GM12875 (cell line): ENCODE measurements at regions not wholly inside any gene's neighbourhood (a gene's known extent, or its start where the extent isn't known, plus 50 kb on each side); places are given as distances from the start of the nearest gene placed in this dataset.

Experiments used
- H3K4me3 ChIP-seq: one replicate; pipeline ENCODE4 v1.5.1; 2011; ENCODE audit warnings: low read depth, low read length, control low read depth
- CTCF ChIP-seq: IDR thresholded peaks from 2 replicates; pipeline ENCODE4 v1.5.1; 2011; ENCODE audit warnings: low read depth, mild to moderate bottlenecking, control low read depth, inconsistent platforms, low read length, moderate library complexity, borderline replicate concordance; ENCODE audit not compliant: insufficient read depth

GRCh38 chr1:213738658-213739057 is 249.1 kb upstream of the PROX1 start:
- no peak for TF ChIP-seq CTCF
- no peak overlapping the region for H3K4me3 ChIP-seq

GRCh38 chr1:213742992-213743391 is 244.8 kb upstream of the PROX1 start:
- no peak for TF ChIP-seq CTCF
- H3K4me3 ChIP-seq, result no peak overlapping the region

- TF ChIP-seq CTCF, result no peak
These were observed 243.0 kb upstream of the PROX1 start for GRCh38 chr1:213744780-213745179.

GRCh38 chr1:213745451-213745850 is 242.3 kb upstream of the PROX1 start:
- no peak overlapping the region for H3K4me3 ChIP-seq
- TF ChIP-seq CTCF, result no peak

More at GRCh38 chr1:213744780-213745179, 243.0 kb upstream of the PROX1 start:
- no peak overlapping the region for H3K4me3 ChIP-seq

- no peak for TF ChIP-seq CTCF
- no peak overlapping the region for H3K4me3 ChIP-seq
These were observed 238.2 kb upstream of the PROX1 start for GRCh38 chr1:213749558-213749957.

- no peak for TF ChIP-seq CTCF
These were observed 237.3 kb upstream of the PROX1 start for GRCh38 chr1:213750231-213751063.

GRCh38 chr1:213751064-213751397 is 236.7 kb upstream of the PROX1 start:
- no peak overlapping the region for H3K4me3 ChIP-seq
- no peak for TF ChIP-seq CTCF

More at GRCh38 chr1:213750231-213751063, 237.3 kb upstream of the PROX1 start:
- H3K4me3 ChIP-seq, result no peak overlapping the region
